Calu3 (cell line): ENCODE measurements at regions not wholly inside any gene's neighbourhood (a gene's known extent, or its start where the extent isn't known, plus 50 kb on each side); places are given as distances from the start of the nearest gene placed in this dataset.
"Not testable (repeated sequence)": the region's sequence is repeated elsewhere in the genome, so short reads cannot be mapped to it uniquely, and the experiment has no call there.

ENCODE experiments used
- BruUV-seq: library from RNA; stranded (reverse); fragments of 400-500 nt; replicated peaks from 2 replicates; lab custom pipeline; 2021; lab: Mats Ljungman, UMichigan
- CTCF ChIA-PET: fragments of 300-600 bp; sonication (Branson Sonifier 250); formaldehyde crosslinking; loops from one replicate; lab custom pipeline; 2022; ENCODE audit warnings: antibody characterized with exemption; lab: Charles Lee
- DNase-seq: peaks from one replicate; pipeline ENCODE4 v3.0.0; 2022
- H3K27ac Mint-ChIP-seq: one replicate; pipeline ENCODE4 v1.8.0; 2022; ENCODE audit warnings: mixed read lengths; ENCODE audit not compliant: unreplicated experiment
- H3K27me3 Mint-ChIP-seq: one replicate; pipeline ENCODE4 v1.8.0; 2022; ENCODE audit warnings: mixed read lengths; ENCODE audit not compliant: unreplicated experiment
- H3K36me3 Mint-ChIP-seq: one replicate; pipeline ENCODE4 v1.8.0; 2022; ENCODE audit warnings: mild to moderate bottlenecking, moderate library complexity, mixed read lengths; ENCODE audit not compliant: insufficient read depth, unreplicated experiment
- H3K4me1 Mint-ChIP-seq: one replicate; pipeline ENCODE4 v1.8.0; 2022; ENCODE audit warnings: mild to moderate bottlenecking, low read depth, mixed read lengths; ENCODE audit not compliant: unreplicated experiment
- H3K4me3 Mint-ChIP-seq: one replicate; pipeline ENCODE4 v1.8.0; 2022; ENCODE audit warnings: mild to moderate bottlenecking, low read depth, moderate library complexity, mixed read lengths; ENCODE audit not compliant: unreplicated experiment
- H3K9me3 Mint-ChIP-seq: one replicate; pipeline ENCODE4 v1.8.0; 2022; ENCODE audit warnings: low read depth, mixed read lengths; ENCODE audit not compliant: unreplicated experiment
- intact Hi-C: fragments of 100-400 bp; cut with micrococcal nuclease; formaldehyde crosslinking; loops from one replicate; pipeline ENCODE4 v1.10.0; 2022; ENCODE audit not compliant: unreplicated experiment
- TF ChIP-seq, protein P1 (sequence below): fragments of 200-600 bp; IDR thresholded peaks from one replicate; pipeline ENCODE4 v1.8.0; 2022; ENCODE audit warnings: antibody characterized with exemption; ENCODE audit not compliant: unreplicated experiment

DNA sequence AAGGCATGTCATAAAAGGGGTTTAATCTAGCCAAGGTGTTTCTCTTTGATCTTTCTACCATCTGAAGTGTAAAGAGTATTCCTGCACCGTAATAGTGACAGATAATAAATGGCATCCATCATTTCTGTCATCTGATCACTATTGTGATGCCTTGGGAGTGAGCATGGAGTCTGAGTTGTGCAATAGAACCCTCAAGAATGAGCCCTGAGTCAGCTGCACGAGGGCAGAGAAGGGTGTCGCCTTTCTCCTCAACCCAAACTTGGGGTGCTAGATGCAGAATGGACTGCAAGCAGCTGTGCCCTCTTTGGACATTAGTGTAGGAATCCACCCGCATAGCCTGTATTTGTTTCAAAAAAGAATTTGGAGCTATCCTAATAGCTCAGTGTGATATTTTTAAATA lies 115.2 kb downstream of the ZNF37A start:
- BruUV-seq = no TSS peak
- no peak for DNase-seq
- intact Hi-C loops = no loop called here
- H3K4me3 Mint-ChIP-seq = no peak overlapping the region
- H3K9me3 Mint-ChIP-seq = no peaks in the 10 kb centered on the region
- H3K36me3 Mint-ChIP-seq = no peaks in the 10 kb centered on the region
- H3K27me3 Mint-ChIP-seq = no peaks in the 10 kb centered on the region
- CTCF ChIA-PET = no interaction called here
- TF ChIP-seq, protein P1, sequence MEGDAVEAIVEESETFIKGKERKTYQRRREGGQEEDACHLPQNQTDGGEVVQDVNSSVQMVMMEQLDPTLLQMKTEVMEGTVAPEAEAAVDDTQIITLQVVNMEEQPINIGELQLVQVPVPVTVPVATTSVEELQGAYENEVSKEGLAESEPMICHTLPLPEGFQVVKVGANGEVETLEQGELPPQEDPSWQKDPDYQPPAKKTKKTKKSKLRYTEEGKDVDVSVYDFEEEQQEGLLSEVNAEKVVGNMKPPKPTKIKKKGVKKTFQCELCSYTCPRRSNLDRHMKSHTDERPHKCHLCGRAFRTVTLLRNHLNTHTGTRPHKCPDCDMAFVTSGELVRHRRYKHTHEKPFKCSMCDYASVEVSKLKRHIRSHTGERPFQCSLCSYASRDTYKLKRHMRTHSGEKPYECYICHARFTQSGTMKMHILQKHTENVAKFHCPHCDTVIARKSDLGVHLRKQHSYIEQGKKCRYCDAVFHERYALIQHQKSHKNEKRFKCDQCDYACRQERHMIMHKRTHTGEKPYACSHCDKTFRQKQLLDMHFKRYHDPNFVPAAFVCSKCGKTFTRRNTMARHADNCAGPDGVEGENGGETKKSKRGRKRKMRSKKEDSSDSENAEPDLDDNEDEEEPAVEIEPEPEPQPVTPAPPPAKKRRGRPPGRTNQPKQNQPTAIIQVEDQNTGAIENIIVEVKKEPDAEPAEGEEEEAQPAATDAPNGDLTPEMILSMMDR = no peak
- H3K4me1 Mint-ChIP-seq = no peaks in the 10 kb centered on the region
- no peak overlapping the region for H3K27ac Mint-ChIP-seq

GRCh38 chr10:38209748-38210147 lies 115.6 kb downstream of the ZNF37A start:
- CTCF ChIA-PET, H3K36me3 Mint-ChIP-seq, H3K4me3 Mint-ChIP-seq, H3K27ac Mint-ChIP-seq, H3K9me3 Mint-ChIP-seq, H3K27me3 Mint-ChIP-seq, BruUV-seq, H3K4me1 Mint-ChIP-seq, DNase-seq, intact Hi-C loops: not testable (repeated sequence)

DNA sequence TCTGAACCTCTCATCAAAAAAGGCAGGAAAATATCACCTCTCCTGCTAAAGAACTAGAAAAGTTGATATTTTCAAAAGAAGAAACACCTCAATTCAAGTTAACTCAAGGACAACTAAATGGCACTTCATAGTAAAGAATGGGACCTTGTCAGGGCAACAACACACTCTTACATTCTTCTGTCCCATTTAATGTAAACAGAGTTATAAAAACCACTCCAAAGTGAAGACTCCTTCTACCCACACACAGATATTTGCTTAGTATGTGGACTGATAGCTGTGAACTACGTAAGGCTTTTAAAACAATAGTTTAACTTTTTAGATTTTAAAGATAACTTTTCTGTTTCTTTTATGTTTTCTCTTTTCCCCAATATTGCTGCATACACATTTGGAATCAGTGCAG lies 118.3 kb downstream of the ZNF37A start:
- no peak for DNase-seq
- Mint-ChIP-seq H3K4me3 (no peak overlapping the region), H3K4me1 (no peaks in the 10 kb centered on the region), H3K9me3 (peaks cover 4% of the 10 kb centered on the region), H3K36me3 (no peaks in the 10 kb centered on the region), H3K27me3 (no peaks in the 10 kb centered on the region), H3K27ac (no peak overlapping the region)
- intact Hi-C loops = no loop called here
- TF ChIP-seq, protein P1 = no peak
- CTCF ChIA-PET = no interaction called here
- no TSS peak for BruUV-seq

DNA sequence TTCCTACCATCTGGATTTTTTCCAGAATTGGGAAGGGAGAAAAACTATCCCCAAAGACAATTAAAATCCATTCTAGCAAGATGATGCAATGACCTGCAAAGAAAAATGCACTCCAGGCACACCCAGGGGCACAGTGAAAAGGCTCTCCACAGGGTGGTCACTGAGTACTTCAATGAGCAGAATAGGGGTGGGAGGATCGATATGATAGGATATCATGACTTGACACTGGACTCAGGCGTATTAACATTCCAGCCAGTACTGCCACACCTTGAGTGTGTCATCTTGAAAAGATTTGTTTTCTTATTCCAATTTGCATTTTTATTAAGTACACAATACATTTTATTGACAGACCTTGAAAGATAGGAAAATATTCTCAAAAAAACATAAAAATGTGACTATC lies 132.2 kb downstream of the ZNF37A start:
- Mint-ChIP-seq H3K4me1 (no peaks in the 10 kb centered on the region), H3K36me3 (no peaks in the 10 kb centered on the region), H3K27me3 (no peaks in the 10 kb centered on the region), H3K4me3 (no peak overlapping the region), H3K9me3 (peaks cover 12% of the 10 kb centered on the region), H3K27ac (no peak overlapping the region)
- intact Hi-C loops = no loop called here
- BruUV-seq = no TSS peak
- no peak for DNase-seq
- TF ChIP-seq, protein P1 = no peak
- CTCF ChIA-PET = no interaction called here

- BruUV-seq = no TSS peak
- Mint-ChIP-seq H3K9me3 (peaks cover 9% of the 10 kb centered on the region), H3K4me3 (no peak overlapping the region), H3K27ac (no peak overlapping the region), H3K4me1 (no peaks in the 10 kb centered on the region), H3K27me3 (no peaks in the 10 kb centered on the region), H3K36me3 (no peaks in the 10 kb centered on the region)
- TF ChIP-seq, protein P1 = no peak
- intact Hi-C loops = no loop called here
- CTCF ChIA-PET = no interaction called here
- no peak for DNase-seq
These were observed 134.3 kb downstream of the ZNF37A start for GRCh38 chr10:38228394-38228793.

- H3K9me3 Mint-ChIP-seq, CTCF ChIA-PET, H3K27me3 Mint-ChIP-seq: not testable (repeated sequence)
These were observed 144.3 kb downstream of the ZNF37A start for GRCh38 chr10:38238479-38238878.

GRCh38 chr10:38242061-38242649 lies 148.0 kb downstream of the ZNF37A start:
- H3K4me1 Mint-ChIP-seq, intact Hi-C loops, H3K27ac Mint-ChIP-seq, BruUV-seq, H3K4me3 Mint-ChIP-seq, H3K9me3 Mint-ChIP-seq, H3K36me3 Mint-ChIP-seq, DNase-seq, CTCF ChIA-PET, H3K27me3 Mint-ChIP-seq: not testable (repeated sequence)

More at GRCh38 chr10:38238479-38238878, 144.3 kb downstream of the ZNF37A start:
- H3K27ac Mint-ChIP-seq, BruUV-seq, H3K4me1 Mint-ChIP-seq, intact Hi-C loops, H3K4me3 Mint-ChIP-seq, DNase-seq, H3K36me3 Mint-ChIP-seq: not testable (repeated sequence)
